Osteocyte (in vitro differentiated cells): ENCODE measurements at regions not wholly inside any gene's neighbourhood (a gene's known extent, or its start where the extent isn't known, plus 50 kb on each side); places are given as distances from the start of the nearest gene placed in this dataset.

Source experiments
- DNase-seq: peaks from one replicate; pipeline ENCODE4 v3.0.0; 2021; ENCODE audit warnings: mixed read lengths; ENCODE audit not compliant: unreplicated experiment; ENCODE audit errors: extremely low spot score
- H3K27ac Mint-ChIP-seq: one replicate; pipeline ENCODE4 v1.8.0; 2021; ENCODE audit warnings: mild to moderate bottlenecking, mixed read lengths; ENCODE audit not compliant: unreplicated experiment
- H3K27me3 Mint-ChIP-seq: one replicate; pipeline ENCODE4 v1.8.0; 2021; ENCODE audit warnings: mixed read lengths; ENCODE audit not compliant: unreplicated experiment
- H3K36me3 Mint-ChIP-seq: one replicate; pipeline ENCODE4 v1.8.0; 2021; ENCODE audit warnings: mixed read lengths; ENCODE audit not compliant: unreplicated experiment
- H3K4me1 Mint-ChIP-seq: one replicate; pipeline ENCODE4 v1.8.0; 2021; ENCODE audit warnings: mixed read lengths; ENCODE audit not compliant: unreplicated experiment
- H3K4me3 Mint-ChIP-seq: one replicate; pipeline ENCODE4 v1.8.0; 2021; ENCODE audit warnings: mild to moderate bottlenecking, moderate library complexity, mixed read lengths; ENCODE audit not compliant: unreplicated experiment
- H3K9me3 Mint-ChIP-seq: one replicate; pipeline ENCODE4 v1.8.0; 2021; ENCODE audit warnings: mixed read lengths; ENCODE audit not compliant: unreplicated experiment
- CTCF ChIP-seq: fragments of 200-600 bp; sonication (generic); IDR thresholded peaks from 2 replicates; pipeline ENCODE4 v1.5.0; 2021; ENCODE audit warnings: antibody characterized with exemption, mild to moderate bottlenecking, moderate library complexity

DNA sequence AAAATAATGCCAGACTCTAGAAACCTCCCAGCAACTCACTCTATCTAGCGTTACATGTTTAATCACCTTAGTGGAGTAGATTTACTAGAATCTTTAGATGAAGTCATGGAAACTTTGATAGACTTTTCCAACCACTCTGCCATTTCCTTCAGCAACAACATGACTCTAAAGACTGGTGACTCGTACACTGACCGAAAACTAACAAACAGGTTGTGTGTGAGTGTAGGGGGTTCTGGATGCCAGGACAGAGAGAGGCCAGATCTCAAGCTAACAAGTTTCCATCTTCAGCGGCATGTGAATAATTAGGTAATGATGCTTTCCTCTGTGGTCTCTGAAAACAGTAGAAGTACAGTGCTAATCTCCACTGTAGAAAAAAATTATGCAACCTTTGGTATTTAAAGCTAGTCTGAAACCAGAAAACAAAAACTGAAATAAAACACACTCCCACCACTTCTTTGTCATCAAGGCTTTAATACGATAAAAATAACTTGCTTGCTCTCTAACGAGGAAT is 286.4 kb downstream of the PRDM5 start:
- no peaks in the 10 kb centered on the region for H3K36me3 Mint-ChIP-seq
- peaks cover 2% of the 10 kb centered on the region for H3K27me3 Mint-ChIP-seq
- H3K9me3 Mint-ChIP-seq = no peaks in the 10 kb centered on the region
- TF ChIP-seq CTCF = no peak
- no peak overlapping the region for H3K27ac Mint-ChIP-seq
- H3K4me3 Mint-ChIP-seq = no peak overlapping the region
- no peaks in the 10 kb centered on the region for H3K4me1 Mint-ChIP-seq
- no peak for DNase-seq

GRCh38 chr4:120633810-120634209 is 288.7 kb downstream of the PRDM5 start:
- no peaks in the 10 kb centered on the region for H3K4me1 Mint-ChIP-seq
- peaks cover 2% of the 10 kb centered on the region for H3K27me3 Mint-ChIP-seq
- H3K9me3 Mint-ChIP-seq = no peaks in the 10 kb centered on the region
- no peak overlapping the region for H3K4me3 Mint-ChIP-seq
- H3K36me3 Mint-ChIP-seq = no peaks in the 10 kb centered on the region
- DNase-seq = no peak
- no peak for TF ChIP-seq CTCF
- no peak overlapping the region for H3K27ac Mint-ChIP-seq

- Mint-ChIP-seq H3K9me3 (peaks cover 14% of the 10 kb centered on the region), H3K36me3 (no peaks in the 10 kb centered on the region), H3K27me3 (no peaks in the 10 kb centered on the region), H3K4me1 (no peaks in the 10 kb centered on the region), H3K27ac (no peak overlapping the region), H3K4me3 (no peak overlapping the region)
- DNase-seq = no peak
- no peak for TF ChIP-seq CTCF
Measured at GRCh38 chr4:120630427-120630826, 292.1 kb downstream of the PRDM5 start.

DNA sequence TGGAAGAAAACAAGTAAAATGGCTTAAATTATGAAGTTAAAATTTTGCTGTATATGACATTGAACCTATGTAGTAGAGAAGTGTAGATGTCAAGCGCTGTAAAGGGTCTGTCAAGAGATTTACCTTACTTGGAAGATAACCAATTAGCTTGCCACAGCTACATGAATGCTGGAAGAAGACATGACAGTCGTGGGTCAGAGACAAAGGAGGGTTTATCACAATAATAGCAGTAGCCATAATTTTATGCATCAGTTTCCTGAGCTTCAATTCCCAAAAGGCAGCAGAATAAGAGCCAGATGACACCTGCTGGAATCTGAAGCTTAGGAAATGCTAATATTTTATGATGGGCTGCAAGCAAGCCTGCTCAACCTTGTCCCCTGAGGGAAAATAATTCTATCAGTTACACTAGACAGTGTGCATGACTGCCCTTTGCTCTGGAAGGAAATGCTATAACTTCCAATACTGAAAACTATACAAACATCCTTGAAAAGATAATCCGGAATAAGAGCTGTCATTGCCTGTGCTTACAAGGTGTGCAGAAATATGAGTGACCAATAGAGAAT is 292.9 kb downstream of the PRDM5 start:
- H3K4me3 Mint-ChIP-seq = no peak overlapping the region
- no peak overlapping the region for H3K27ac Mint-ChIP-seq
- H3K27me3 Mint-ChIP-seq = no peaks in the 10 kb centered on the region
- no peak for DNase-seq
- no peaks in the 10 kb centered on the region for H3K36me3 Mint-ChIP-seq
- H3K4me1 Mint-ChIP-seq = no peaks in the 10 kb centered on the region
- no peak for TF ChIP-seq CTCF
- H3K9me3 Mint-ChIP-seq = peaks cover 14% of the 10 kb centered on the region

DNA sequence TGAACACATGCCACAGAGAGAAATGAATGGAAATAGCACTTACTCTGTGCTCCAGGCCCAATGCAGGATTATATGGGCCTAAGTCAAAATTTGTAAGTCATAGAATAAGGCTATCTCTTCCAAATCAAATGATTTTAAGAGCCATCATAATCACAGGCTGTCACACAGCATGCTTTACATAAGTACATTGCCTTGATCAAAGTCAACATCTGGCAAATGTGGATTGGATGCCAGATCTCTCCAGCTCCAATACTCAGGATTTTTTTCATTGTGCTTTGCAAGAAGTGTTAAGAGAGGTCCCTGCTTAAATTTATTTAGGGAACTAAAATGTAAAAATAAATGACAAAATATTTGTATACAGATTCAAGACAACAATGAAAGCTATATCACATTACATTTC is 299.9 kb downstream of the PRDM5 start:
- Mint-ChIP-seq H3K4me1 (no peaks in the 10 kb centered on the region), H3K27ac (no peak overlapping the region), H3K36me3 (no peaks in the 10 kb centered on the region), H3K4me3 (no peak overlapping the region), H3K9me3 (peaks cover 5% of the 10 kb centered on the region), H3K27me3 (no peaks in the 10 kb centered on the region)
- no peak for TF ChIP-seq CTCF
- DNase-seq = no peak
